ENCODE measurements at regions not wholly inside any gene's neighbourhood (a gene's known extent, or its start where the extent isn't known, plus 50 kb on each side); places are given as distances from the start of the nearest gene placed in this dataset.

GRCh38 chr20:24095303-24095702 lies 106.7 kb upstream of the GGTLC1 start:
- Histone ChIP-seq H2AFZ (ENCODE audit: low read depth, low read length) (no peak overlapping the region), H3K27ac (ENCODE audit: low read depth, low read length) (no peak overlapping the region), H4K20me1 (ENCODE audit: insufficient read depth, low read length) (no peaks in the 10 kb centered on the region), H3K4me2 (ENCODE audit: low read length) (no peak overlapping the region), H3K36me3 (ENCODE audit: insufficient read depth, low read length) (no peaks in the 10 kb centered on the region), H3K4me1 (ENCODE audit: insufficient read depth, low read length) (peaks cover 14% of the 10 kb centered on the region), H3K9ac (ENCODE audit: low read length) (no peak overlapping the region), H3K27me3 (ENCODE audit: insufficient read depth, low read length) (peaks cover 5% of the 10 kb centered on the region), H3K9me3 (ENCODE audit: insufficient read depth, low read depth, low read length) (no peaks in the 10 kb centered on the region), H3K4me3 (ENCODE audit: insufficient read depth, low read depth, low read length) (no peak overlapping the region), H3K79me2 (ENCODE audit: insufficient read depth, low read length) (no peaks in the 10 kb centered on the region)
- Mint-ChIP-seq H3K9me3 (ENCODE audit: unreplicated experiment) (peaks cover 5% of the 10 kb centered on the region), H3K4me1 (ENCODE audit: low read depth, unreplicated experiment) (peaks cover 25% of the 10 kb centered on the region), H3K36me3 (ENCODE audit: low read depth, unreplicated experiment) (no peaks in the 10 kb centered on the region), H3K27me3 (ENCODE audit: low read depth, unreplicated experiment) (peaks cover 8% of the 10 kb centered on the region), H3K4me3 (ENCODE audit: unreplicated experiment) (no peak overlapping the region), H3K27ac (ENCODE audit: unreplicated experiment) (no peak overlapping the region)
- TF ChIP-seq CTCF (IDR thresholded peaks at IDR 0.05; ENCODE audit: insufficient read depth, low read depth, low read length): no peak
- no peak for TF ChIP-seq EZH2 (IDR thresholded peaks at IDR 0.05; ENCODE audit: insufficient read depth, low read length)
- FAIRE-seq (no peak), DNase-seq (ENCODE audit: low read depth) (no peak)

GRCh38 chr20:24089576-24089975 lies 101.0 kb upstream of the GGTLC1 start:
- no peak overlapping the region for H3K9ac ChIP-seq (ENCODE audit: low read length)
- no peak for FAIRE-seq
- no peak for DNase-seq (ENCODE audit: low read depth)
- no peak overlapping the region for H2AFZ ChIP-seq (ENCODE audit: low read depth, low read length)
- H3K9me3 ChIP-seq (ENCODE audit: insufficient read depth, low read depth, low read length): no peaks in the 10 kb centered on the region
- Mint-ChIP-seq H3K4me1 (ENCODE audit: low read depth, unreplicated experiment) (no peaks in the 10 kb centered on the region), H3K27ac (ENCODE audit: unreplicated experiment) (no peak overlapping the region), H3K4me3 (ENCODE audit: unreplicated experiment) (no peak overlapping the region), H3K9me3 (ENCODE audit: unreplicated experiment) (peaks cover 3% of the 10 kb centered on the region), H3K36me3 (ENCODE audit: low read depth, unreplicated experiment) (no peaks in the 10 kb centered on the region), H3K27me3 (ENCODE audit: low read depth, unreplicated experiment) (peaks cover 20% of the 10 kb centered on the region)
- H3K4me2 ChIP-seq (ENCODE audit: low read length): no peak overlapping the region
- no peaks in the 10 kb centered on the region for H4K20me1 ChIP-seq (ENCODE audit: insufficient read depth, low read length)
- TF ChIP-seq CTCF (IDR thresholded peaks at IDR 0.05; ENCODE audit: insufficient read depth, low read depth, low read length) (no peak), EZH2 (IDR thresholded peaks at IDR 0.05; ENCODE audit: insufficient read depth, low read length) (no peak)
- no peak overlapping the region for H3K4me3 ChIP-seq (ENCODE audit: insufficient read depth, low read depth, low read length)
- no peaks in the 10 kb centered on the region for H3K27me3 ChIP-seq (ENCODE audit: insufficient read depth, low read length)
- H3K4me1 ChIP-seq (ENCODE audit: insufficient read depth, low read length): no peaks in the 10 kb centered on the region
- H3K79me2 ChIP-seq (ENCODE audit: insufficient read depth, low read length): no peaks in the 10 kb centered on the region
- no peaks in the 10 kb centered on the region for H3K36me3 ChIP-seq (ENCODE audit: insufficient read depth, low read length)
- H3K27ac ChIP-seq (ENCODE audit: low read depth, low read length): no peak overlapping the region

GRCh38 chr20:24086121-24086520 lies 97.5 kb upstream of the GGTLC1 start:
- no peaks in the 10 kb centered on the region for H3K4me1 Mint-ChIP-seq (ENCODE audit: low read depth, unreplicated experiment)
- no peaks in the 10 kb centered on the region for H3K9me3 ChIP-seq (ENCODE audit: insufficient read depth, low read depth, low read length)
- peaks cover 30% of the 10 kb centered on the region for H3K27me3 Mint-ChIP-seq (ENCODE audit: low read depth, unreplicated experiment)
- no peak overlapping the region for H3K4me3 Mint-ChIP-seq (ENCODE audit: unreplicated experiment)
- no peaks in the 10 kb centered on the region for H3K9me3 Mint-ChIP-seq (ENCODE audit: unreplicated experiment)
- no peaks in the 10 kb centered on the region for H3K36me3 Mint-ChIP-seq (ENCODE audit: low read depth, unreplicated experiment)
- no peak overlapping the region for H3K9ac ChIP-seq (ENCODE audit: low read length)
- H3K4me2 ChIP-seq (ENCODE audit: low read length): no peak overlapping the region
- H3K36me3 ChIP-seq (ENCODE audit: insufficient read depth, low read length): no peaks in the 10 kb centered on the region
- H3K4me1 ChIP-seq (ENCODE audit: insufficient read depth, low read length): no peaks in the 10 kb centered on the region
- H3K4me3 ChIP-seq (ENCODE audit: insufficient read depth, low read depth, low read length): no peak overlapping the region
- H3K27ac Mint-ChIP-seq (ENCODE audit: unreplicated experiment): no peak overlapping the region
- no peak overlapping the region for H3K27ac ChIP-seq (ENCODE audit: low read depth, low read length)
- H3K27me3 ChIP-seq (ENCODE audit: insufficient read depth, low read length): no peaks in the 10 kb centered on the region
- TF ChIP-seq CTCF (IDR thresholded peaks at IDR 0.05; ENCODE audit: insufficient read depth, low read depth, low read length) (no peak), EZH2 (IDR thresholded peaks at IDR 0.05; ENCODE audit: insufficient read depth, low read length) (no peak)
- no peak overlapping the region for H2AFZ ChIP-seq (ENCODE audit: low read depth, low read length)
- DNase-seq (ENCODE audit: low read depth) (no peak), FAIRE-seq (no peak)
- H3K79me2 ChIP-seq (ENCODE audit: insufficient read depth, low read length): no peaks in the 10 kb centered on the region
- H4K20me1 ChIP-seq (ENCODE audit: insufficient read depth, low read length): no peaks in the 10 kb centered on the region
